H1 (cell line): ENCODE measurements at regions not wholly inside any gene's neighbourhood (a gene's known extent, or its start where the extent isn't known, plus 50 kb on each side); places are given as distances from the start of the nearest gene placed in this dataset.

ENCODE experiments used
- BRCA1 ChIP-seq: IDR thresholded peaks from 2 replicates; pipeline ENCODE4 v1.6.1; 2012; ENCODE audit warnings: low read depth, low read length, improper control_type of control experiment
- FOSL1 ChIP-seq: IDR thresholded peaks from 2 replicates; pipeline ENCODE4 v1.6.1; 2011; ENCODE audit warnings: mild to moderate bottlenecking, low read depth, low read length, moderate library complexity; ENCODE audit not compliant: insufficient read depth
- POLR2A ChIP-seq, 2 experiments: IDR thresholded peaks; 1 replicate in 1 of 2; 2 replicates in 1 of 2; pipeline ENCODE4 v1.6.1; 2011; ENCODE audit warnings: low read depth in 2 of 2, low read length in 2 of 2, mild to moderate bottlenecking in 2 of 2; ENCODE audit errors: control extremely low read depth in 1 of 2
- SIRT6 ChIP-seq: IDR thresholded peaks from one replicate; pipeline ENCODE4 v1.7.1; 2012; ENCODE audit warnings: low read length, inconsistent platforms
- ZNF274 ChIP-seq: IDR thresholded peaks from 2 replicates; pipeline ENCODE4 v1.7.0; 2012; ENCODE audit warnings: low read length, borderline replicate concordance; ENCODE audit errors: extremely low read depth
- TF ChIP-seq, protein P1 (sequence below), 3 experiments: IDR thresholded peaks; 1 replicate in 2 of 3; 2 replicates in 1 of 3; pipeline versions ENCODE4 v1.5.1 to v1.6.1; 2011; ENCODE audit warnings: low read length in 3 of 3, mild to moderate bottlenecking in 3 of 3, inconsistent platforms in 2 of 3, low read depth in 1 of 3, moderate library complexity in 1 of 3; ENCODE audit not compliant: insufficient read depth in 1 of 3; ENCODE audit errors: control extremely low read depth in 1 of 3
- TF ChIP-seq, protein P2 (sequence below): IDR thresholded peaks from 2 replicates; pipeline ENCODE4 v1.6.1; 2012; ENCODE audit warnings: inconsistent platforms
- TF ChIP-seq, protein P3 (sequence below): fragments of 300-600 bp; sonication (generic); IDR thresholded peaks from 2 replicates; pipeline ENCODE4 v1.7.1; 2012; ENCODE audit warnings: low read length, moderate library complexity, mild to moderate bottlenecking, inconsistent platforms; ENCODE audit not compliant: insufficient replicate concordance

DNA sequence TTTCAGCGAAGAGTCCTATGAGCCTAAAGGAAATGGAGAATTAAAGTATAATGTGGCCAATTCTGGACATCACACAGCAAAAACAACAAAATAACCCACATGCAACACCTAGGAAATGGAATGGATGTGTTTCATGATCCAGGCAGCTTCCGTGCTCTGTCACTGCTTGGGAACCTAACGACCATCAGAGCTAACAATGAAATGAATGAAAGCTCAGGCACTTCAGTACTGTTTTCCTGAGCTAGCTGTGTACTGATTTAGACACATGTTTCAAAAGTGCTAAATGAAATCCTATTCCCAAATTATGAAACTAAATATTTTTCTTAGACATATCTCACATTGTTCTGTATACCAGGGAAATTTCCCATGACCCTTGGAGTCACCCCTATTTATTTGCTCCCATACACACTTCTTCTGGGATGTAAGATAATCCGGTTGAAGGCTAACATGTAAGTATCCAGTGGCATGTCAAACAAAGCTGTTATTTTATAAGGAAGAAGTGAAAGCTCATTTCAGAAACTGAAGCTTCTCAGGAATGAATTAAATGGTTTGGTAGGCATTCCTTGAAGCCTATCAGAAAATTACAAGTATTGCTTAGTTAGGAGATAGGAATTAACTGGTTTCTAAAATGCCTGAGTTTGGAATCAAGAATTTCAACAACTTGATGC, 108.5 kb upstream of the RND3 start:
- TF ChIP-seq ZNF274 (no peak), FOSL1 (no peak), POLR2A (IDR thresholded peaks at IDR 0.05; ENCODE audit: control extremely low read depth in 1 of 2, low read depth in 2 of 2, low read length in 2 of 2) (no peak), SIRT6 (no peak), BRCA1 (no peak)
- TF ChIP-seq, protein P1, sequence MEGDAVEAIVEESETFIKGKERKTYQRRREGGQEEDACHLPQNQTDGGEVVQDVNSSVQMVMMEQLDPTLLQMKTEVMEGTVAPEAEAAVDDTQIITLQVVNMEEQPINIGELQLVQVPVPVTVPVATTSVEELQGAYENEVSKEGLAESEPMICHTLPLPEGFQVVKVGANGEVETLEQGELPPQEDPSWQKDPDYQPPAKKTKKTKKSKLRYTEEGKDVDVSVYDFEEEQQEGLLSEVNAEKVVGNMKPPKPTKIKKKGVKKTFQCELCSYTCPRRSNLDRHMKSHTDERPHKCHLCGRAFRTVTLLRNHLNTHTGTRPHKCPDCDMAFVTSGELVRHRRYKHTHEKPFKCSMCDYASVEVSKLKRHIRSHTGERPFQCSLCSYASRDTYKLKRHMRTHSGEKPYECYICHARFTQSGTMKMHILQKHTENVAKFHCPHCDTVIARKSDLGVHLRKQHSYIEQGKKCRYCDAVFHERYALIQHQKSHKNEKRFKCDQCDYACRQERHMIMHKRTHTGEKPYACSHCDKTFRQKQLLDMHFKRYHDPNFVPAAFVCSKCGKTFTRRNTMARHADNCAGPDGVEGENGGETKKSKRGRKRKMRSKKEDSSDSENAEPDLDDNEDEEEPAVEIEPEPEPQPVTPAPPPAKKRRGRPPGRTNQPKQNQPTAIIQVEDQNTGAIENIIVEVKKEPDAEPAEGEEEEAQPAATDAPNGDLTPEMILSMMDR (IDR thresholded peaks at IDR 0.05; ENCODE audit: control extremely low read depth in 1 of 3, insufficient read depth in 1 of 3, low read depth in 1 of 3, low read length in 3 of 3): no peak
- TF ChIP-seq, protein P2, sequence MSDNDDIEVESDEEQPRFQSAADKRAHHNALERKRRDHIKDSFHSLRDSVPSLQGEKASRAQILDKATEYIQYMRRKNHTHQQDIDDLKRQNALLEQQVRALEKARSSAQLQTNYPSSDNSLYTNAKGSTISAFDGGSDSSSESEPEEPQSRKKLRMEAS: no peak
- TF ChIP-seq, protein P3, sequence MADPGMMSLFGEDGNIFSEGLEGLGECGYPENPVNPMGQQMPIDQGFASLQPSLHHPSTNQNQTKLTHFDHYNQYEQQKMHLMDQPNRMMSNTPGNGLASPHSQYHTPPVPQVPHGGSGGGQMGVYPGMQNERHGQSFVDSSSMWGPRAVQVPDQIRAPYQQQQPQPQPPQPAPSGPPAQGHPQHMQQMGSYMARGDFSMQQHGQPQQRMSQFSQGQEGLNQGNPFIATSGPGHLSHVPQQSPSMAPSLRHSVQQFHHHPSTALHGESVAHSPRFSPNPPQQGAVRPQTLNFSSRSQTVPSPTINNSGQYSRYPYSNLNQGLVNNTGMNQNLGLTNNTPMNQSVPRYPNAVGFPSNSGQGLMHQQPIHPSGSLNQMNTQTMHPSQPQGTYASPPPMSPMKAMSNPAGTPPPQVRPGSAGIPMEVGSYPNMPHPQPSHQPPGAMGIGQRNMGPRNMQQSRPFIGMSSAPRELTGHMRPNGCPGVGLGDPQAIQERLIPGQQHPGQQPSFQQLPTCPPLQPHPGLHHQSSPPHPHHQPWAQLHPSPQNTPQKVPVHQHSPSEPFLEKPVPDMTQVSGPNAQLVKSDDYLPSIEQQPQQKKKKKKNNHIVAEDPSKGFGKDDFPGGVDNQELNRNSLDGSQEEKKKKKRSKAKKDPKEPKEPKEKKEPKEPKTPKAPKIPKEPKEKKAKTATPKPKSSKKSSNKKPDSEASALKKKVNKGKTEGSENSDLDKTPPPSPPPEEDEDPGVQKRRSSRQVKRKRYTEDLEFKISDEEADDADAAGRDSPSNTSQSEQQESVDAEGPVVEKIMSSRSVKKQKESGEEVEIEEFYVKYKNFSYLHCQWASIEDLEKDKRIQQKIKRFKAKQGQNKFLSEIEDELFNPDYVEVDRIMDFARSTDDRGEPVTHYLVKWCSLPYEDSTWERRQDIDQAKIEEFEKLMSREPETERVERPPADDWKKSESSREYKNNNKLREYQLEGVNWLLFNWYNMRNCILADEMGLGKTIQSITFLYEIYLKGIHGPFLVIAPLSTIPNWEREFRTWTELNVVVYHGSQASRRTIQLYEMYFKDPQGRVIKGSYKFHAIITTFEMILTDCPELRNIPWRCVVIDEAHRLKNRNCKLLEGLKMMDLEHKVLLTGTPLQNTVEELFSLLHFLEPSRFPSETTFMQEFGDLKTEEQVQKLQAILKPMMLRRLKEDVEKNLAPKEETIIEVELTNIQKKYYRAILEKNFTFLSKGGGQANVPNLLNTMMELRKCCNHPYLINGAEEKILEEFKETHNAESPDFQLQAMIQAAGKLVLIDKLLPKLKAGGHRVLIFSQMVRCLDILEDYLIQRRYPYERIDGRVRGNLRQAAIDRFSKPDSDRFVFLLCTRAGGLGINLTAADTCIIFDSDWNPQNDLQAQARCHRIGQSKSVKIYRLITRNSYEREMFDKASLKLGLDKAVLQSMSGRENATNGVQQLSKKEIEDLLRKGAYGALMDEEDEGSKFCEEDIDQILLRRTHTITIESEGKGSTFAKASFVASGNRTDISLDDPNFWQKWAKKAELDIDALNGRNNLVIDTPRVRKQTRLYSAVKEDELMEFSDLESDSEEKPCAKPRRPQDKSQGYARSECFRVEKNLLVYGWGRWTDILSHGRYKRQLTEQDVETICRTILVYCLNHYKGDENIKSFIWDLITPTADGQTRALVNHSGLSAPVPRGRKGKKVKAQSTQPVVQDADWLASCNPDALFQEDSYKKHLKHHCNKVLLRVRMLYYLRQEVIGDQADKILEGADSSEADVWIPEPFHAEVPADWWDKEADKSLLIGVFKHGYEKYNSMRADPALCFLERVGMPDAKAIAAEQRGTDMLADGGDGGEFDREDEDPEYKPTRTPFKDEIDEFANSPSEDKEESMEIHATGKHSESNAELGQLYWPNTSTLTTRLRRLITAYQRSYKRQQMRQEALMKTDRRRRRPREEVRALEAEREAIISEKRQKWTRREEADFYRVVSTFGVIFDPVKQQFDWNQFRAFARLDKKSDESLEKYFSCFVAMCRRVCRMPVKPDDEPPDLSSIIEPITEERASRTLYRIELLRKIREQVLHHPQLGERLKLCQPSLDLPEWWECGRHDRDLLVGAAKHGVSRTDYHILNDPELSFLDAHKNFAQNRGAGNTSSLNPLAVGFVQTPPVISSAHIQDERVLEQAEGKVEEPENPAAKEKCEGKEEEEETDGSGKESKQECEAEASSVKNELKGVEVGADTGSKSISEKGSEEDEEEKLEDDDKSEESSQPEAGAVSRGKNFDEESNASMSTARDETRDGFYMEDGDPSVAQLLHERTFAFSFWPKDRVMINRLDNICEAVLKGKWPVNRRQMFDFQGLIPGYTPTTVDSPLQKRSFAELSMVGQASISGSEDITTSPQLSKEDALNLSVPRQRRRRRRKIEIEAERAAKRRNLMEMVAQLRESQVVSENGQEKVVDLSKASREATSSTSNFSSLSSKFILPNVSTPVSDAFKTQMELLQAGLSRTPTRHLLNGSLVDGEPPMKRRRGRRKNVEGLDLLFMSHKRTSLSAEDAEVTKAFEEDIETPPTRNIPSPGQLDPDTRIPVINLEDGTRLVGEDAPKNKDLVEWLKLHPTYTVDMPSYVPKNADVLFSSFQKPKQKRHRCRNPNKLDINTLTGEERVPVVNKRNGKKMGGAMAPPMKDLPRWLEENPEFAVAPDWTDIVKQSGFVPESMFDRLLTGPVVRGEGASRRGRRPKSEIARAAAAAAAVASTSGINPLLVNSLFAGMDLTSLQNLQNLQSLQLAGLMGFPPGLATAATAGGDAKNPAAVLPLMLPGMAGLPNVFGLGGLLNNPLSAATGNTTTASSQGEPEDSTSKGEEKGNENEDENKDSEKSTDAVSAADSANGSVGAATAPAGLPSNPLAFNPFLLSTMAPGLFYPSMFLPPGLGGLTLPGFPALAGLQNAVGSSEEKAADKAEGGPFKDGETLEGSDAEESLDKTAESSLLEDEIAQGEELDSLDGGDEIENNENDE: no peak
